CD4-positive, alpha-beta T cell treated with Interleukin-6 for 4 hours (primary cell): ENCODE measurements at regions not wholly inside any gene's neighbourhood (a gene's known extent, or its start where the extent isn't known, plus 50 kb on each side); places are given as distances from the start of the nearest gene placed in this dataset.
"Not testable (repeated sequence)": the region's sequence is repeated elsewhere in the genome, so short reads cannot be mapped to it uniquely, and the experiment has no call there.

Experiments
- DNase-seq: peaks from one replicate; pipeline ENCODE4 v3.0.0-alpha.2; 2020; ENCODE audit warnings: mixed read lengths

GRCh38 chr3:103203441-103203840 lies 768.6 kb downstream of the ZPLD1 start:
- no peak for DNase-seq

- no peak for DNase-seq
Observed at GRCh38 chr3:103210583-103210982, 775.8 kb downstream of the ZPLD1 start.

- no peak for DNase-seq
Observed at GRCh38 chr3:103218146-103218545, 783.3 kb downstream of the ZPLD1 start.

- no peak for DNase-seq
Observed at GRCh38 chr3:103218793-103219192, 784.0 kb downstream of the ZPLD1 start.

GRCh38 chr3:103227651-103228050 lies 792.8 kb downstream of the ZPLD1 start:
- no peak for DNase-seq

- no peak for DNase-seq
Observed at GRCh38 chr3:103247459-103247858, 812.6 kb downstream of the ZPLD1 start.

GRCh38 chr3:103254827-103255226 lies 820.0 kb downstream of the ZPLD1 start:
- not testable (repeated sequence) for DNase-seq

GRCh38 chr3:103269287-103269686 lies 834.5 kb downstream of the ZPLD1 start:
- no peak for DNase-seq

- DNase-seq, result no peak
Observed at GRCh38 chr3:103271575-103271974, 836.8 kb downstream of the ZPLD1 start.

- DNase-seq, result no peak
Observed at GRCh38 chr3:103295974-103296570, 861.3 kb downstream of the ZPLD1 start.

GRCh38 chr3:103297502-103297901 lies 862.7 kb downstream of the ZPLD1 start:
- not testable (repeated sequence) for DNase-seq

GRCh38 chr3:103306104-103306503 lies 871.3 kb downstream of the ZPLD1 start:
- no peak for DNase-seq

- no peak for DNase-seq
Observed at GRCh38 chr3:103308921-103309320, 874.1 kb downstream of the ZPLD1 start.

GRCh38 chr3:103319912-103320311 lies 885.1 kb downstream of the ZPLD1 start:
- no peak for DNase-seq

- no peak for DNase-seq
Observed at GRCh38 chr3:103337179-103337845, 902.5 kb downstream of the ZPLD1 start.

GRCh38 chr3:103341078-103341606 lies 906.3 kb downstream of the ZPLD1 start:
- no peak for DNase-seq

- no peak for DNase-seq
Observed at GRCh38 chr3:103342205-103342731, 907.5 kb downstream of the ZPLD1 start.

GRCh38 chr3:103349760-103350159 lies 914.9 kb downstream of the ZPLD1 start:
- DNase-seq, result no peak

GRCh38 chr3:103365467-103365866 lies 930.7 kb downstream of the ZPLD1 start:
- no peak for DNase-seq

- DNase-seq, result no peak
Observed at GRCh38 chr3:103367481-103367880, 932.7 kb downstream of the ZPLD1 start.

- DNase-seq, result no peak
Observed at GRCh38 chr3:103371411-103371810, 936.6 kb downstream of the ZPLD1 start.

GRCh38 chr3:103372031-103372430 lies 937.2 kb downstream of the ZPLD1 start:
- no peak for DNase-seq

GRCh38 chr3:103380391-103380790 lies 945.6 kb downstream of the ZPLD1 start:
- DNase-seq, result no peak
